NCI-H774 (cell line): ENCODE measurements at regions not wholly inside any gene's neighbourhood (a gene's known extent, or its start where the extent isn't known, plus 50 kb on each side); places are given as distances from the start of the nearest gene placed in this dataset.

Experiments used
- DNase-seq: peaks from one replicate; lab custom pipeline; 2025; lab: John Stamatoyannopoulos, UW

DNA sequence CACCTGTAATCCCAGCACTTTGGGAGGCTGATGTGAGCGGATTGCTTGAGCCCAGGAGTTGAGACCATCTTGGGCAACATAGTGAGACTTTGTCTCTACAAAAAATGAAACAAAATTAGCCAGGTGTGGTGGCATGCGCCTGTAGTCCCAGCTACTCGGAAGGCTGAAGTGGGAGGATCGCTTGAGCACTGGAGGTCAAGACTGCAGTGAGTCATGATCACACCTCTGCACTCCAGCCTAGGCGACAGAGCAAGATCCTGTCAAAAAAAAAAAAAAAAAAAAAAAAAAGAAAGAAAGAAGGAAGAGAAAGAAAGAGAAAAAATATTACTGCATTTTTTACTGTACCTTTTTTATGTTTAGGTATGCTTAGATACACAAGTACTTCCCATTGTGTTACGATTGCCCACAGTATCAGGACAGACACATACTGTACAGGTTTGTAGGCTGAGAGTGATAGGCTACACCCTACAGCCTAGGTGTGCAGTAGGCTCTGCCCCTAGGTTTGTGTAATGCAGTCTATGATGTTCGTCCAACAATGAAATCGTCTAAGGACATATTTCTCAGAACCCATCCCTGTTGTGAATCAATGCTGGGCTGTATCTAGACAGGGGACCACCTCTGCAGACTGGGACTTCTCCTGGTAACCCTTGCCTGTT lies 160.4 kb upstream of the PWP1 start:
- peak; percentile 61 for DNase-seq

DNA sequence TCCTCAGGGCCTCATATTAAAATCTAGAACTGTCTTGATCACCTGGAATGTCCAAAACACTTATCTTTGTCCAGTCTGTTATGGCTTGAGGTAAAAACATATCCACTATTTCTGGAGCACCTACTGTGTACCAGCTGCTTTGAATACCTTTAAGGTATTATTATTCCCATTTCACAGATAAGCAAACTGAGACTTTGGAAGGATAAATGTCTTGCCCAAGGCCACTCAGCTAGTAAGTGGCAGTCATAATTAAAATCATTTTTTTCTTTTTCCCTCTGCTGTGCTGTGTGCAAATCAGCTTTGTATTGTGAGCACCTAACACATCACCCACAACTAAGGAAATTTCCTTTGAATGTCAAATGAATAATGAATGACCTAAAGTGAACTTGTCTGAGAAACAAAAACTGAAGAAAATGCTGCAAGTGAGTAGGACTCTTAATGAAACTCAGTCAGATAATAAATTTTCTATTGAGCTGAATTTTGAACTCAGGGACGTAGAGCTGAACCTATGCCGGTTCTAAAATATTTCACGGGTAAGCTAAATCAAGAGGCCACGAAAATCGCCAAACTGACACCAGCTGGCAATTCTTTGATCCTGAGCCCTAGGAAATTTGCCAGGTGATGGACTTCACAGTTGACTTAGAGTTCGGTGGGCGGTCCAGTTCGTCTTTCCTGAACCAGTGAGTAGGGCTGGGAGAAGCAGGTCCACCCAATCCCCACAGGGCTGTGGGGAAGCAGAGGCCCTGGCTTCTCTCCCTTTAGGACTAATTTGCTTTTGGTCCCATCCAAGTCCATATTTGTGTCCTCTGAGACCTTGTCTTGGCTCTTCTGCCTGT lies 159.7 kb upstream of the PWP1 start:
- DNase-seq, result no peak

DNA sequence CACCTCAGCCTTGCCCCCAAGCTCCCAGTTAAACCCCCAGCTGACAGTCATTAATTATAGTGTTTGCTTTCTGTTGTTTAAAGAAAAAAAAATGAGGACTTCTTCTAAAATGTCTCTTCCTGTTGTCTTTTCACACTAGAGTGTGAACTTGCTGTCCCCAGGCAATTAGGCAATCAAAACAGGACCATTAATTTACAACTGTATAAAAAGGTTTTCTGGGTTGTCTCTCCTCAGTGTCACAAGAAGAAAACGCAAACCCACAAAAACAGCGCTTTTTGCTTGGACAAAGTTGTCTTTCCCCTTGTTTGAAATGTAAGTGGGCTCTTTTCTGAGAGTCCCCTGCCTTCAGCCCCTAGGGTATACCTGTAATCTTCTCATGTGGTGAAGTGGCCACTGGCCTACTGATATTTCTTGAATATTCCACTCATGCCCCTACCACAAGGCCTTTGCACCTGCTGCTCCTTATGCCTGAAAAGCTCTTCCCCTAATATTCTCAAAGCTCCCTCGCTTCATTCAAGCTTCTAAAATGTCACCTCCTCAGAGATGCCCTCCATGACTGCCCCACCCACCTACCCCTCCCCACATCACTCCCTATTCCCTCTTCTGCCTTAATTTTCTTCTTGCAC lies 158.9 kb upstream of the PWP1 start:
- no peak for DNase-seq

DNA sequence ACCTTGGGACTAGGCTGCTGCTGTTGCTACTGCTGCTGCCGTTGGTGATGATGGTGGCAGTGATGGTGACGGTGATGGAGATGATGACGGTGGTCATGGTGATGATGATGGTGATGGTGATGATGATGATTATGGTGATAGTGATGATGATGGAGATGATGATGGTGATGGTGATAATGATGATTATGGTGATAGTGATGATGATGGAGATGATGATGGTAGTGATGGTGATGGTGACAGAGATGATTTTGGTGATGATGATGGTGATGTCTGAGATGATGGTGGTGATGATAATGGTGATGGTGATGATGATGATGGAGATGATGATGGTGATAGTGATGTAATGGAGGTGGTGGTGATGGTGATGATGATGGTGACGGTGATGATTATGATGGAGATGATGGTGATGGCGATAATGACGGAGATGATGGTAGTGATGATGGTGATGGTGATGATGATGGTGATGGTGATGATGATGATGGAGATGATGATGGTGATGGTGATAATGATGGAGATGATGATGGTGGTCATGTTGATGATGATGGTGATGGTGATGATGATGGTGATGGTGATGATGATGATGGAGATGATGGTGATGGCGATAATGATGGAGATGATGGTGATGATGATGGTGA lies 156.8 kb upstream of the PWP1 start:
- no peak for DNase-seq

DNA sequence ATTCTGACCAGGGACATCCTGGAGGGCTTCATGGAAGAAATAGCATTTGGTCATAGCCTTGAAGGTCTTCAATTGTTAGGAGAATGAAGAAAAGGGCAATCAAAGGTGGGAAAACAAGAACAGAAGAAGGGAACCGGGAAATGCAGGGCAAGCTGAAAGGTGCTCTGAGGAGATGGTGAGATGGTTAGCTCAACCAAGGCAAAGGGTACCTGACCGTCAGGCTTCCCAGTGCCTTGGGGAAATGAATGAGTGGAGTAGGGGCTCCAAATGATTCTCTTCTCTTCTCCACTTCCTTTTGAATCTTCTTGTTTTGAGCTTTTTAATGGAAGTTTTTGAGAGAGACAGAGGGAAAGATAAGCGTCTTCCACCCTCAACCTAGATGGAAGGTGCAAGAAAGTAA lies 155.6 kb upstream of the PWP1 start:
- no peak for DNase-seq

DNA sequence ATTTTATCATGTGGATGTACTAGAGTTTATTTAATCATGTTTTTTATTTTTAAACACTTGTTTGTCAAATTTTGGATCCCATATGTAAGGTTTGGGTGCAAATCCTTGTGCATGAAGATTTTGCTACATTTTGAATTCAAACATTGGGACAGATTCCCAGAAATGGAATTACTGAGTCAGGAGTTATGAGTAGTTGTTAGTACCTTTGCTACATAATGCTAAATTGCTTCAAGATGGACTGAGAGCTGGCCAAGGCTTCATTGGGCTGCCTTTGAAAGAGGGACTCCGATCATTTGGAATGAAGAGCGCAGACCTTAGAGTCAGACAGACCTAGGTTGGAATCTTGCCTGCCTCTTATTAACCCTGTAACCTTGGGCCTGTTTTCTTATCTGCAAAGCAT lies 154.9 kb upstream of the PWP1 start:
- DNase-seq, result no peak

DNA sequence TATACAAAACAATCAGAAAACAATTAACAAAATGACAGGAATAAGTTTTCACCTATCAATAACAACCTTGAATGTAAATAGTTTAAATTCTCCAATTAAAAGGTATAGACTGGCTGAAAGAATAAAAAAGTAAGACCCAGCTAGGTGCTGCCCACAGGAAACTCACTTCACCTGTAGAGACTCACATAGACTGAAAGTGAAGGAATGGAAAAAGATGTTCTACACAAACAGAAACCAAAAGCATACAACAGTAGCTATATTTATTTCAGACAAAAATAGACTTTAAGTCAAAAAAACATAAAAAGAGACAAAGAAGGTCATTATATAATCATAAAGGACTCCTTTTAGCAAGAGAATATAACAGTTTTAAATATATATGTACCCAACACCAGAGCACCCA lies 152.4 kb upstream of the PWP1 start:
- no peak for DNase-seq

DNA sequence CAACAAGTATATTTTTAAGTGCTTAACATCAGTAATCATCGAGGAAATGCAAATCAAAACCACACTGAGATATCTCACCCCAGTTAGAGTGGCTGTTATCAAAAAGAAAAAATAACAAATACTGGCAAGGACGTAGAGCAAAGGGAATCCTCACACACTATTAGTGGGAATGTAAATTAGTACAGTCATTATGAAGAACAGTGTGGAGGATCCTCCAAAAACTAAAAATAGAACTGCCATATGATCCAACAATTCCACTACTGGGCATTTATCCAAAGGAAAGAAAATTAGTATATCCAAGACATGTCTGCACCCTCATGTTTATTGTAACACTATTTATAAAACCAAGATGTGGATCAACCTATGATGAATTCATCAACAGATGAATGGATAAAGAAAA lies 149.0 kb upstream of the PWP1 start:
- DNase-seq, result no peak

DNA sequence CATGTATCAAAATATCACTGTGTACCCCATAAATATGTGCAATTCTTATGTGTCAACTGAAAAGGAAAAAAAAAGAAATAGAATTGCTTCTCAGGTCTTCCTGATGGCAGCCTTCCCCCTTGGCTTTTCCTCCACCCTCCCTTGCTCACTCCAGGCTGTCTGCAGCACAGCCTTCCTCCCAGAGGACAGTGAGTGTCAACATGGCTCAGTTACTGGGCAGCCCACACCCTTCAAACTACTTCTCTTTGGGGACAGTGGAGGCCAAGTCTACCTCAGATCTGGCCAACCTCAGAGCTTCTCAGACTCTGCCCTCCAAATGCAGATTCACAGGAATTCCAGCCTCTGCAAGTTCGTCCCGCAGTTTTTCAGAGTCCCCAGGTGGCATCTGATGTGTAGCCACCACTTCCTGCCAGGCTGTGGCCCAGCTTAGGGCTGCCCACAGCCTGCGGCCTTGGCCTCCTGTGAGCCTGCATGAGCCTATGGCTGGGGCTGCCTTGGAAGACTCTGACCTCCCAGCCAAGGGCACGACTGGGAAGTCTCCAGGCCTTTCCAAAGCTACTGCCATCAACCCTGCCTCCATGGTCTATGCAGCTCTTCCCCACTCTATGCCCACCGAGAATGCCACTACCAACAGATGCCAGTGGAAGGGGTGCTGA lies 148.0 kb upstream of the PWP1 start:
- no peak for DNase-seq

DNA sequence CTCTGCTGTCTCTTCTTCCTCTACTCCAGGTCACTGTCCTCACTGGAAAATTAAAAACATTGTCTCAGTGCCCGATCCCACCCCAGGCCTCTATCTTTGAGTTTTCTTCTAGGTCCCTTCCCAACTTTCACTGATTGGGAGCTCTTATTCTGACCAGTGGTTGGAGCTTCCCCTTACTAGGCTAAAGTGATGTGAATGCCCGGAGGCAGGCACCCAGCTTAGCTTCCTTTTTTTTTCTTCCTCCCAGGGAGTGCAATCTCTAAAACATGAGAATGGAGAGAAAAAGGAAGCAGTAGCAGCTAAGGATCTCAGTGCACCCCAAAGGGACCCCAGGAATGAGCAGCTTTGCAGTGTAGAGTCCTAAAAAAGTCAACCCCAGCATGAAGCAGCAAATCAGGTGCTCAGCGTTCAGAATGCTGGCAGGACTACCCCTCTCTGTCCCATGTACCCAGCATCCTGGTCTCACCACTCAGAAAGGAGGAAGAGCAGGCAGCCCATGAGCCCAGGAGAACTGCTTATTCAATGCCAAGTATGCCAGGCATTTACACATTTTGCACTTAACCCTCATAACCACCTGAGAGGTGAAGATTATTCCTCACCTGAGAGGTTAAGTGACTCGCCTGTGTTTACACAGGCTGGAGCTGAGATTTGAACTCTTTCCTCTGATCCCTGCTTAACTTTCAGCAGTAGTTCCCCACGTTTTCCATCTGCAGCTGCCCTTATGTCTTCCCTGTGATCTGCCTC lies 146.2 kb upstream of the PWP1 start:
- no peak for DNase-seq

DNA sequence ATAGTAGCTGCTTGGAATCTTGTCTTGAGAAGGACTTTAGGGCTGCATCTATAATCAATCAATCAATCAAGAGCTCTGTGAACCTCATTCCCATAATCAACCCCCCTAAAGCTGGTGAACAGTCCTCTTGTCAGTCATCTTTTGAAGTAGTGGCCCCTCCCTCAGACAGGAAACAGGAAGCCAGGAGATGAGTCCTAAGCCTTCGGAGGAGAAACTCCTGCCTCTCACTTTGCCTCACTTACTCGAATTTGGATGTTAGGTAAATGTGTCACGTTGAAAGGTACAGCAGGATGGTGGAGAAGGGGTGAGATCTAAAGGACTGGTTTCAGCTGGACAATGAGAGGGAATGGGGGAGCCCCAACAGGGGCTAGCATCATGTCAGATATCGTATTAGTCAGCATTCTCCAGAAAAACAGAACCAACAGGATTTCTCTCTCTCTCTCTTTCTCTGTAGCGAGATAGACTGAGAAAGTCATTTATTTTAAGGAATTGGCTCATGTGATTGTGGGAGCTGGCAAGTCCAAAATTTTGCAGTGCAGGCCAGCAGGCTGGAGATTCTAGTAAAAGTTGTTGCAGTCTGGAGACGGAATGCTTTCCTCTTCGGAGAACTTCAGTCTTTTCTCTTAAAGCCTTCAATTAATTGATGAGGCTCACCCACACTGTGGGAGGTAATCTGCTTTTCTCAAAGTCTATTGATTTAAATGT lies 144.4 kb upstream of the PWP1 start:
- DNase-seq, result no peak

DNA sequence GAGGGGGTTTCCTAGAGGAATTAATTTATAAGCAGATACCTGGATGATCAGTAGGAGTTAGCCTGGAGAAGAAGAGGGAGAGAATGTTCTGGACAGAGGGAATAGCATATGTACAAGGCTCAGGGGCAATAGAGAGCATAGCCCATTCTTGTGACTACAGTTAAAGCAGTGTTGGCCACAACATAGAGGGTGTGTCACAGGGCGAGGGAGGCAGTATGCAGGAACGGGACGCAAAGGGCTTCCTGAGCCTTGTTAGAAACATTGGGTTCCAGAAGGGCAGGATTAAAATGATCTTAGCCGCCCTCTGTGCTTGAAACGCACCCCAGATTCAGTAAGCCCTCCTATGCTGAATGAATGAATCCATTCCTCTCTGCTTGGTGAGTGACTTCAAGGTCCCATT lies 142.2 kb upstream of the PWP1 start:
- no peak for DNase-seq

DNA sequence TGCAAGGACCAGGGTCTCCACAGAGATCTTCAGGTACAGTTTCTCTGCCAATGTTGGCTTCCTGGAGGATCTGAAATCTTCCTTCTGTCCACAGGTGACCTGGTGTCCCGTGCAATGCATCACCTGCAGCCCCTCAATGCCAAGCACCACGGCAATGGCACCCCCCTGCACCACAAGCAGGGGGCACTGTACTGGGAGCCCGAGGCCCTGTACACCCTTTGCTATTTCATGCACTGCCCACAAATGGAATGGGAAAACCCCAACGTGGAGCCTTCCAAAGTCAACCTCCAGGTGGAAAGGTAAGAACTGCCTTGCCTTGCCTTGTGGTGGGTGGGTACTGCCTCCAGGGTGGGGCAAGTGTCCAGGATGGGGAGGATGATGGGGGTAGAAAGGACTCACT lies 141.8 kb upstream of the PWP1 start:
- no peak for DNase-seq

DNA sequence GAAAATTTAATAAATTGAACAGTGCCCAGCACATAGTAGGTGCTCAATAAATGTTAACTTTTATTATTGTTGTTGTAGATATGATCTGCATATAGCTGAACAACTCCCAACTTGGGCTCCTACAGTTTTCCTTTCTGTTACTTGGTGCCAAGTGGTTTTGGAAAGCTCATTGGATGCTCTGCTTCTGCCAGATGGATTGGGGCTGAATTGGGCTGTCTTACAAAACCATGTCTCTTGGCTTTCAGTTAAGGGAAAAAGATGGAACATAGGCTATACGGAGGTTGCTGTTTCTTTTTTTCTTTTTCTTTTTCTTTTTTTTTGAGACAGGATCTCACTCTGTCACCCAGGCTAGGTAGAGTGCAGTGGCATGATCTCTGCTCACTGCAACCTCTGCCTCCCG lies 140.7 kb upstream of the PWP1 start:
- DNase-seq, result no peak

DNA sequence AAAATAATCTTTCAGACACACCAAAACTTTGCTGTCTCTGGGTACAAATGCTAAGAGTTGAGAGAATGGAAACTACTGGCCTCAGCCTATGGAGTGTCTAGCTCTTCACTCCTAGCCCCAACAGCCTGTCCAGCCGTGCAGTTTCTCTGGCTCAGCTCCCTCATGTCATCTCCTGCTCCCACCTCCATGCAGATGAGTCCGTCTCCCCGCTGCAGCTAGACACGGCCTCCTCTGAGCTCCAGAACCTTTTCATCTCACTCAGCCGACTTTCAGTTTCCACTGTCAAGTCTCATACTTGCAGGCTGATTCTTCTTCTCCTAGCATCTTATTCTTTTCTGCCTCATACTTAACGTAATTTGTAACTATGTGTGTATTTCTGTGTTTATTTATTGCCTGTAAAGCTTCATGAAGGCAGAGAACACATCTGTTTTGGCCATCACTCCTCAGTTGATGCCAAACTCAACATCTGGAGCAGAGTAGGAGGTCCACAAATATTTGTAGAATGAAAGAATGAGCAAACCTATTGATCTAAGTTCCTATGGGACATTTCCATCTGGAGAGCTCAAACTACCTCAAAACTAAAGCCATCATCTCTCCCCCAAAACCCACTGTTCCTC lies 139.8 kb upstream of the PWP1 start:
- no peak for DNase-seq

DNA sequence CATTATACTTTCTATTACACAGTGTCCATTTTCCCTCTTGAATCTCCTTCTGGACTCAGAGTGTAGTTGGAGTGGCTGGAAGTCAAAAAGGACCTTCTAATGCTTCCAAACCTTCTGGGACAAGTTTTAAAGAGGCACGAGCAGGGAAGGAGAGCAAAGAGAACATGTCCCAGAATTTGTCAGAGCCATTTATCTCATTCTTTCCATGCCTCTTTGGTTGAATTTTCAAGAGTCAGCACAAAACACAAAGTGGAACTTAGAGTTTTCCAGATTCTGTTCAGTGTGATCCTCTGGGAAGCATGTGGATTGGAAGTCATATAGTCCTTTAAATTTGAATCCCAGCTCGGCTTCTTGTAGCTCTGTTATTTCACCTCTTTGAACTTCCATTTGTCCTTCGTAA lies 138.2 kb upstream of the PWP1 start:
- DNase-seq, result no peak

DNA sequence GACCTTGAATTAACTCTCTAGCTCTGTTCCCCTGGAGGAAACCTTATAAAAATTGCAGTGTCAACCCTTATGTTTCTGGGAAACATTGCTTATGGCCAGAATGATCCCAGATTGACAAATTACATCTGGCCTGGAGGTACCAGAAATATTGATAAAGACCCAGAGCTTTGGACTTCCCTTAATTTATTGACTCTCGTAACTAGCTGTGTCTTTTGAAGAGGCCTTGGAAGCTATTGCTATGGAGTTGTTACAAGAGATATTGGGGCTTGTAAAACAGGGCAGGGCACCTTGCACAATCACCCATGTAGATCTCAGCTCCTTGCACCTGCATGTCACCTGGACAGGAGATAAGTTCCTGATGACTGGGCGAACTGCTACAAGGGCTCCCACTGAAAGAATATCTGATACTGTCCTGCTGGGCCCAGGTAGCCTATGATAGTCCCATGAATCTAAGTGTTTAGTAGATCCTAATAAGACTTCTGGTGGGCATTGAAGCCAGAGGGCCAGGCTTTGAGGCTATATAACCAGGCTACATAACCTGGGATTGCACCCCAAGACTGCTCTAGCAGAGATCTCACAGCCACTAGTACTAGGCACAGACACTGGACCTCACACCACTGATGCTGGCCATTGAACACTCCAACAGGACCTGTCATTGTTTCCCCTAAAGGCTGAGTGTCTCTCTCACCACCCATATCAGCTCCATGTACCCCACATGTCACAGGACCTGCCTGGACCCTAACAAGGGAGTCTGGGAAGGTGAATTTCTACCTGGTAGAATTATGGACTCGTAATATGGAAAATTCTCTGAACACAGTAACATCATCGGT lies 135.7 kb upstream of the PWP1 start:
- no peak for DNase-seq

DNA sequence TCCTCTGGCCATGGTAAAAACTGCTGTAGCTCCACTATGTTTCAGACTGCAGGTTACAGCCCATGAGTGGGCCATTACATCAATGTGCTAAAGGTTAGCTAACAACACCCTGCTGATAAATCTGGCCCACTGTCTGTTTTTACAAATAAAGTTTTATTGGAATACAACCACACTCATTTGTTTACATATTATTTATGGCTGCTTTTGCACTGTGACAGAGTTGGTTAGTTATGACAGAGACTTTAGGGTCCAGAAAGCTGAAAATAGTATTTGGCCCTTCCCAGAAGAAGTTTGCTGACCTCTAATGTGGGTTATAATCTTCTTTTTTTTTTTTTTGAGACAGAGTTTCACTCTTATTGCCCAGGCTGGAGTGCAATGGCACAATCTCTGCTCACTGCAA lies 134.2 kb upstream of the PWP1 start:
- no peak for DNase-seq

DNA sequence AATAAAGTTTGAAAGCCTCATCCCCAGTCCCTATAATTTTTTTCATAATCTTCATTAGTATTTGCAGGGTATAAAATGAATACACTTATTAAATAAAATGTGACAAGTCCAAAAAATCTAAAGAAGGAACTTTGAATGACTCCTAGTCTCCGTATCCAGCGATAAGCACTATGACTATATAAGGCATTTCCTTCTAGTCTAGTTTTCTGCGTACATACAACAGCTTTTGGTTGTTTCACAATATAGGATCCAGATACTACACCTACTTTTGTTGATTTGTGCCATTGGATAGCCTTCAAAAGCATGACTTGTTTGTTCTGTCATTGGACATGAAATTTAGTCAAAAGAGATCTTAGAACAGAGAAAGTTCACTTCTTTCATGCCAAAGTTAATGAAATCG lies 133.3 kb upstream of the PWP1 start:
- no peak for DNase-seq
